CD4-positive, CD25-positive, alpha-beta regulatory T cell (primary cell): ENCODE measurements at regions not wholly inside any gene's neighbourhood (a gene's known extent, or its start where the extent isn't known, plus 50 kb on each side); places are given as distances from the start of the nearest gene placed in this dataset.

Experiments
- ATAC-seq, 2 donors: fragments of 150-1000 bp; cut with Tn5 transposase; one replicate each; pipeline ENCODE4 v1.10.0; 2021; ENCODE audit warnings: low read depth in 2 of 2, moderate number of reproducible peaks in 2 of 2, moderate library complexity in 1 of 2
- DNase-seq, 3 donors: peaks; one replicate each; pipeline versions ENCODE4 v3.0.0 to v3.0.0-alpha.2; 2012 to 2022; ENCODE audit warnings: mixed read lengths in 1 of 3
- H3K27ac ChIP-seq: one replicate; pipeline ENCODE4 v1.7.0; 2013; ENCODE audit warnings: mild to moderate bottlenecking, low read length; ENCODE audit not compliant: insufficient read depth, poor library complexity, severe bottlenecking
- H3K27me3 ChIP-seq: one replicate; pipeline ENCODE4 v1.7.0; 2013; ENCODE audit warnings: low read length; ENCODE audit not compliant: control insufficient read depth, insufficient read depth
- H3K36me3 ChIP-seq: one replicate; pipeline ENCODE4 v1.7.0; 2013; ENCODE audit warnings: mild to moderate bottlenecking, low read length, moderate library complexity; ENCODE audit not compliant: control insufficient read depth, insufficient read depth
- H3K4me1 ChIP-seq: 2 replicates; pipeline ENCODE4 v1.7.0; 2013; ENCODE audit warnings: mild to moderate bottlenecking, low read length; ENCODE audit not compliant: insufficient read depth, control insufficient read depth, poor library complexity, severe bottlenecking
- H3K4me3 ChIP-seq: one replicate; pipeline ENCODE4 v1.7.0; 2013; ENCODE audit warnings: low read depth, mild to moderate bottlenecking, low read length, moderate library complexity
- H3K9me3 ChIP-seq, 2 experiments: 1 replicate in 1 of 2; 2 replicates in 1 of 2; pipeline ENCODE4 v1.7.0; 2013; ENCODE audit warnings: low read length in 2 of 2, mild to moderate bottlenecking in 1 of 2, moderate library complexity in 1 of 2; ENCODE audit not compliant: control insufficient read depth in 2 of 2
- H3K27ac Mint-ChIP-seq, 3 donors: one replicate each; pipeline ENCODE4 v1.8.0; 2020 to 2022; ENCODE audit warnings: mild to moderate bottlenecking in 3 of 3, mixed read lengths in 3 of 3, moderate library complexity in 2 of 3
- H3K27me3 Mint-ChIP-seq: one replicate; pipeline ENCODE4 v1.8.0; 2022; ENCODE audit warnings: mild to moderate bottlenecking, mixed read lengths
- H3K36me3 Mint-ChIP-seq: one replicate; pipeline ENCODE4 v1.8.0; 2020; ENCODE audit warnings: mixed read lengths
- H3K4me1 Mint-ChIP-seq, 4 donors: one replicate each; pipeline ENCODE4 v1.8.0; 2020 to 2022; ENCODE audit warnings: mixed read lengths in 4 of 4, mild to moderate bottlenecking in 1 of 4
- H3K4me3 Mint-ChIP-seq, 4 donors: one replicate each; pipeline ENCODE4 v1.8.0; 2020 to 2022; ENCODE audit warnings: mild to moderate bottlenecking in 4 of 4, mixed read lengths in 4 of 4, moderate library complexity in 3 of 4
- H3K9me3 Mint-ChIP-seq, 7 donors: one replicate each; pipeline ENCODE4 v1.8.0; 2020 to 2022; ENCODE audit warnings: mixed read lengths in 7 of 7, mild to moderate bottlenecking in 3 of 7, moderate library complexity in 2 of 7

GRCh38 chr3:137207616-137208015, 249.8 kb downstream of the IL20RB start:
- Mint-ChIP-seq H3K9me3 (peaks cover 0 to 5% (median under 1%) of the 10 kb centered on the region in 7 donors), H3K4me3 (no peak overlapping the region), H3K27ac (no peak overlapping the region), H3K27me3 (no peaks in the 10 kb centered on the region), H3K4me1 (no peaks in the 10 kb centered on the region), H3K36me3 (no peaks in the 10 kb centered on the region)
- no peaks in the 10 kb centered on the region for H3K4me1 ChIP-seq
- no peaks in the 10 kb centered on the region for H3K36me3 ChIP-seq
- H3K4me3 ChIP-seq: no peak overlapping the region
- H3K27me3 ChIP-seq: no peaks in the 10 kb centered on the region
- no peak overlapping the region for H3K27ac ChIP-seq
- no peaks in the 10 kb centered on the region for H3K9me3 ChIP-seq
- DNase-seq (no peak), ATAC-seq (no peak)

- Mint-ChIP-seq H3K4me3 (no peak overlapping the region), H3K27me3 (peaks cover 5% of the 10 kb centered on the region), H3K27ac (no peak overlapping the region), H3K36me3 (no peaks in the 10 kb centered on the region), H3K9me3 (peaks cover 0 to 22% (median 3%) of the 10 kb centered on the region in 7 donors), H3K4me1 (no peaks in the 10 kb centered on the region)
- H3K9me3 ChIP-seq: no peaks in the 10 kb centered on the region
- H3K27me3 ChIP-seq: no peaks in the 10 kb centered on the region
- no peaks in the 10 kb centered on the region for H3K4me1 ChIP-seq
- DNase-seq (no peak), ATAC-seq (no peak)
- no peaks in the 10 kb centered on the region for H3K36me3 ChIP-seq
- no peak overlapping the region for H3K4me3 ChIP-seq
- no peak overlapping the region for H3K27ac ChIP-seq
Measured at GRCh38 chr3:137217733-137218132, 259.9 kb downstream of the IL20RB start.

GRCh38 chr3:137219801-137220445, 262.1 kb downstream of the IL20RB start:
- H3K27ac Mint-ChIP-seq: no peak overlapping the region
- H3K4me1 Mint-ChIP-seq: no peaks in the 10 kb centered on the region
- peaks cover 0 to 14% (median 1%) of the 10 kb centered on the region in 7 donors for H3K9me3 Mint-ChIP-seq
- Histone ChIP-seq H3K9me3 (no peaks in the 10 kb centered on the region), H3K36me3 (no peaks in the 10 kb centered on the region), H3K27ac (no peak overlapping the region), H3K27me3 (no peaks in the 10 kb centered on the region), H3K4me1 (no peaks in the 10 kb centered on the region), H3K4me3 (no peak overlapping the region)
- H3K36me3 Mint-ChIP-seq: no peaks in the 10 kb centered on the region
- no peak for DNase-seq
- H3K27me3 Mint-ChIP-seq: peaks cover 1% of the 10 kb centered on the region
- H3K4me3 Mint-ChIP-seq: no peak overlapping the region
- ATAC-seq: no peak

GRCh38 chr3:137222736-137223225, 265.0 kb downstream of the IL20RB start:
- ATAC-seq (no peak), DNase-seq (no peak)
- Mint-ChIP-seq H3K9me3 (peaks cover 0 to 7% (median 2%) of the 10 kb centered on the region in 7 donors), H3K4me1 (no peaks in the 10 kb centered on the region), H3K36me3 (no peaks in the 10 kb centered on the region), H3K4me3 (no peak overlapping the region), H3K27me3 (no peaks in the 10 kb centered on the region), H3K27ac (no peak overlapping the region)
- Histone ChIP-seq H3K36me3 (no peaks in the 10 kb centered on the region), H3K27me3 (no peaks in the 10 kb centered on the region), H3K4me3 (no peak overlapping the region), H3K4me1 (no peaks in the 10 kb centered on the region), H3K9me3 (no peaks in the 10 kb centered on the region), H3K27ac (no peak overlapping the region)

GRCh38 chr3:137224464-137224863, 266.7 kb downstream of the IL20RB start:
- H3K36me3 ChIP-seq: no peaks in the 10 kb centered on the region
- DNase-seq (no peak), ATAC-seq (no peak)
- H3K27ac ChIP-seq: no peak overlapping the region
- H3K27me3 Mint-ChIP-seq: no peaks in the 10 kb centered on the region
- H3K27ac Mint-ChIP-seq: no peak overlapping the region
- H3K27me3 ChIP-seq: no peaks in the 10 kb centered on the region
- H3K9me3 ChIP-seq: no peaks in the 10 kb centered on the region
- peaks cover 0 to 7% (median 1%) of the 10 kb centered on the region in 7 donors for H3K9me3 Mint-ChIP-seq
- no peaks in the 10 kb centered on the region for H3K4me1 ChIP-seq
- H3K36me3 Mint-ChIP-seq: no peaks in the 10 kb centered on the region
- no peaks in the 10 kb centered on the region for H3K4me1 Mint-ChIP-seq
- H3K4me3 ChIP-seq: no peak overlapping the region
- no peak overlapping the region for H3K4me3 Mint-ChIP-seq

GRCh38 chr3:137242836-137243400, 285.1 kb downstream of the IL20RB start:
- no peak overlapping the region for H3K27ac Mint-ChIP-seq
- peaks cover 4% of the 10 kb centered on the region for H3K27me3 Mint-ChIP-seq
- Histone ChIP-seq H3K36me3 (no peaks in the 10 kb centered on the region), H3K27me3 (no peaks in the 10 kb centered on the region), H3K9me3 (no peaks in the 10 kb centered on the region), H3K27ac (no peak overlapping the region), H3K4me1 (no peaks in the 10 kb centered on the region), H3K4me3 (no peak overlapping the region)
- DNase-seq (no peak), ATAC-seq (no peak)
- peaks cover 0 to 10% (median 0%) of the 10 kb centered on the region in 7 donors for H3K9me3 Mint-ChIP-seq
- H3K4me1 Mint-ChIP-seq: no peaks in the 10 kb centered on the region
- H3K36me3 Mint-ChIP-seq: no peaks in the 10 kb centered on the region
- no peak overlapping the region for H3K4me3 Mint-ChIP-seq

GRCh38 chr3:137246491-137246890, 288.7 kb downstream of the IL20RB start:
- no peaks in the 10 kb centered on the region for H3K9me3 ChIP-seq
- no peaks in the 10 kb centered on the region for H3K4me1 ChIP-seq
- H3K36me3 ChIP-seq: no peaks in the 10 kb centered on the region
- Mint-ChIP-seq H3K9me3 (peaks cover 0 to 8% (median 2%) of the 10 kb centered on the region in 7 donors), H3K36me3 (no peaks in the 10 kb centered on the region), H3K27ac (no peak overlapping the region), H3K4me3 (no peak overlapping the region), H3K27me3 (peaks cover 9% of the 10 kb centered on the region), H3K4me1 (no peaks in the 10 kb centered on the region)
- H3K27ac ChIP-seq: no peak overlapping the region
- no peaks in the 10 kb centered on the region for H3K27me3 ChIP-seq
- ATAC-seq (no peak), DNase-seq (no peak)
- no peak overlapping the region for H3K4me3 ChIP-seq
